Muscle layer of duodenum (tissue), 2 donors: ENCODE measurements at regions not wholly inside any gene's neighbourhood (a gene's known extent, or its start where the extent isn't known, plus 50 kb on each side); places are given as distances from the start of the nearest gene placed in this dataset.
"Not testable (repeated sequence)": the region's sequence is repeated elsewhere in the genome, so short reads cannot be mapped to it uniquely, and the experiment has no call there.

Experiments
- H3K27ac ChIP-seq: one replicate; pipeline ENCODE4 v1.7.0; 2013; ENCODE audit warnings: mild to moderate bottlenecking, low read length
- H3K27me3 ChIP-seq: one replicate; pipeline ENCODE4 v1.7.0; 2013; ENCODE audit warnings: low read depth, mild to moderate bottlenecking, control low read depth, low read length
- H3K36me3 ChIP-seq, 2 donors: one replicate each; pipeline ENCODE4 v1.7.0; 2013; ENCODE audit warnings: low read length in 2 of 2, control low read depth in 1 of 2, mild to moderate bottlenecking in 1 of 2; ENCODE audit not compliant: insufficient read depth in 2 of 2, control insufficient read depth in 1 of 2
- H3K4me1 ChIP-seq, 2 donors: one replicate each; pipeline ENCODE4 v1.7.0; 2013; ENCODE audit warnings: low read length in 2 of 2, mild to moderate bottlenecking in 2 of 2, control low read depth in 1 of 2, moderate library complexity in 1 of 2; ENCODE audit not compliant: insufficient read depth in 2 of 2, control insufficient read depth in 1 of 2
- H3K4me3 ChIP-seq, 2 donors: one replicate each; pipeline ENCODE4 v1.7.0; 2013; ENCODE audit warnings: low read length in 2 of 2, low read depth in 1 of 2, mild to moderate bottlenecking in 1 of 2
- H3K9me3 ChIP-seq, 2 donors: one replicate each; pipeline ENCODE4 v1.7.0; 2013; ENCODE audit warnings: low read length in 2 of 2, control low read depth in 1 of 2, mild to moderate bottlenecking in 1 of 2; ENCODE audit not compliant: control insufficient read depth in 1 of 2
- donor health status: healthy.

DNA sequence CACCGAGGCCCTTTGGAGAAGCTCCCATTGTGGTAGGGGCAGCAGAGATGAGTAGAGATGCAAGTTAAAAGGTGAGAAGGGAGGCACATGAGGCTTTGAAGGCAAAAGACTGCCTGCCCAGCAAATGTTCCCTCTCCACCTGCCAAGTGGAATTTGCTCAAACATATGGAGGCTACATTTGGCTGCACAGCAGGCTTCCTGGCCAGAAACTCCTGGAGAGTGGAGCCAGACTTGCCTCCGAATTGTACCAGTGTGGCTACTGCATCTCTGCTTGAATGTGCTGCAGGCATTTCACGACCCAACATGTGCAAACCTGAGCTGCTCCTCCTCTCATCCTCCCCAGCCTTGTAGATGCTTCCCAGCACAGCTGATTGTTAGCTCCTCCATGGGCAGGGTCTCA is 229.2 kb downstream of the ZNF621 start:
- Histone ChIP-seq H3K27me3 (no peaks in the 10 kb centered on the region), H3K27ac (no peak overlapping the region), H3K4me1 (no peaks in the 10 kb centered on the region), H3K4me3 (no peak overlapping the region), H3K36me3 (no peaks in the 10 kb centered on the region), H3K9me3 (no peaks in the 10 kb centered on the region)

- Histone ChIP-seq H3K4me3 (no peak overlapping the region), H3K27me3 (no peaks in the 10 kb centered on the region), H3K36me3 (no peaks in the 10 kb centered on the region), H3K27ac (no peak overlapping the region), H3K9me3 (no peaks in the 10 kb centered on the region), H3K4me1 (no peaks in the 10 kb centered on the region)
These were observed 230.2 kb downstream of the ZNF621 start for GRCh38 chr3:40754994-40755393.

DNA sequence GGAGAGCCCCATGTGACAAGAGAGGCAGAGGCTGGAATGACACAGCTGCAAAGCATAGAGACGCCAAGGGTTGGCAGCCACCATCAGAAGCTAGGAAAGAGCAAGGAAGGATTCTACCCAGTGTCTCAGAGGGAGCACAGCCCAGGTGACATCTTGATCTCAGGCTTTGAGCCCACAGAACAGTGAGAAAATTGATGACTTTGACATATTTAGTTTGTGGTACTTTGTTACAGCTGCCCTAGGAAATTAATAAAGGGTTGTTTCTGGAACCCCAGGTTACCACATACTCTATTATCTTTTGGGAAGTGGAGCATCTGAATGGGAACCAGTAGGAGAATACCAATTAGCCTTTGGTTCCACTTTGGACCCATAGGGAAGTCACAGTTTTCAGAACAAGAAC is 231.7 kb downstream of the ZNF621 start:
- Histone ChIP-seq H3K9me3 (no peaks in the 10 kb centered on the region), H3K27me3 (no peaks in the 10 kb centered on the region), H3K4me3 (no peak overlapping the region), H3K4me1 (no peaks in the 10 kb centered on the region), H3K36me3 (no peaks in the 10 kb centered on the region), H3K27ac (no peak overlapping the region)

- not testable (repeated sequence) for H3K9me3 ChIP-seq, H3K4me3 ChIP-seq, H3K27me3 ChIP-seq, H3K27ac ChIP-seq, H3K36me3 ChIP-seq, H3K4me1 ChIP-seq
These were observed 238.0 kb downstream of the ZNF621 start for GRCh38 chr3:40762771-40763170.

DNA sequence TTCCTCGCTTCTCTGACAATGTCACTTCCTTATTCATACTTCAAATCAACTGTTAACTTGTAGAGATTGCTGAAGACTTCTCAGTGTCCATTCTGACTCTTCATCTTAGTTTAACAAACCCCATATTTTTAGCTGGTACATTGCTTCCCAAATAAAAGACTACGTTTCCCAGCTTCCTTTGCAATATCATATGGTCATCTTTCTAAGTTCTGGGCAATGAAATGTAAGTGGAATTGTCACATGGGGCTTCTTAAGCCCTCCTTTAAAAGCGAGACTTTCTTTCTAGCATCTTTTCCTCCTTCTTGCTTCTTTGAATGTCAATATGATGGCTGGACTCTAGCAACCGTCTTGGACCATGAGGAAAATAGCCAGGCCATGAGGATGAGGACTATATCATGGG is 239.0 kb downstream of the ZNF621 start:
- no peak overlapping the region for H3K4me3 ChIP-seq
- no peaks in the 10 kb centered on the region for H3K36me3 ChIP-seq
- no peaks in the 10 kb centered on the region for H3K27me3 ChIP-seq
- H3K9me3 ChIP-seq: peaks cover 0 to 2% of the 10 kb centered on the region in 2 donors
- no peaks in the 10 kb centered on the region for H3K4me1 ChIP-seq
- H3K27ac ChIP-seq: no peak overlapping the region

DNA sequence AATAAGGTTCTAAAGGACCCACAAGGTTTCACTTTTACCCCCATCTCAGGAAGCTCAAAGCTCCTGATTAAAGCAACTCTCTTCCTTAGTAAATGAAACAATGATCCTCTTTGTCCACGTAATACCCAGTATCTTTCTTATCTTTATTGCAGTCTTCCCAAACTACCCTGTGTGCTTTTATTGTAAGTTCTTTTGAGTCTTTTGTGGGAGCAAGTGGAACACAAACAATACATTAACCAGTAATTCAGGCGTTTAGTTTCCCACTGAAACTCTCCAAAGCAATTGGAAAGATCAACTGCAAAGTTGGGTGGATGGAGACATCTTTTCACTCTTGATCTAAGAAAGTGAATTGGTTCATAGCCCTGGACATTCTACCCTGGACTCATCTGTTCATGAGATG is 240.0 kb downstream of the ZNF621 start:
- no peak overlapping the region for H3K4me3 ChIP-seq
- H3K27me3 ChIP-seq: no peaks in the 10 kb centered on the region
- H3K36me3 ChIP-seq: no peaks in the 10 kb centered on the region
- peaks cover 0 to 2% of the 10 kb centered on the region in 2 donors for H3K9me3 ChIP-seq
- no peaks in the 10 kb centered on the region for H3K4me1 ChIP-seq
- H3K27ac ChIP-seq: no peak overlapping the region

DNA sequence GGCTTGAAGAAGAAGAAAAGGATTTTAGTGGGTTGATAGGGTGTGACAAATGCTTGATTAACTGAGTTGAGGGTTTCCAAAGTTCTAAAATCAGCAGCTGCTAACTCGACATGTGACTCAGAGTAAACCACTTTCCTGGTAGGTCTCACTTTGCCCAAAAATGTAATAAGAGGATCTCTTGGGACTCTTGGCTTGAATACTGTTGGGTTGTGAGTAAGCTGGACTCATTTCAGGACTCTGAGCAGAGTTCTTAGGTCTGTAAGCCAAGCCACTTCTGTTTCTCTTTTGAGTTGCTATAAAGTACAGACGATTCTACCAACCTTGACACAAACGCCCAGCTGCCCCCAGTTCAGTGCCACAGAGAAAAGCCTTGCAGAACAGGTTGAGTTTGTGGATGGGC is 241.1 kb downstream of the ZNF621 start:
- Histone ChIP-seq H3K36me3 (no peaks in the 10 kb centered on the region), H3K4me3 (no peak overlapping the region), H3K9me3 (peaks cover 0 to 2% of the 10 kb centered on the region in 2 donors), H3K27ac (no peak overlapping the region), H3K27me3 (no peaks in the 10 kb centered on the region), H3K4me1 (no peaks in the 10 kb centered on the region)

GRCh38 chr3:40766396-40766795 is 241.6 kb downstream of the ZNF621 start:
- H3K4me1 ChIP-seq: no peaks in the 10 kb centered on the region
- peaks cover 0 to 2% of the 10 kb centered on the region in 2 donors for H3K9me3 ChIP-seq
- no peaks in the 10 kb centered on the region for H3K36me3 ChIP-seq
- no peak overlapping the region for H3K4me3 ChIP-seq
- H3K27me3 ChIP-seq: no peaks in the 10 kb centered on the region
- H3K27ac ChIP-seq: no peak overlapping the region

DNA sequence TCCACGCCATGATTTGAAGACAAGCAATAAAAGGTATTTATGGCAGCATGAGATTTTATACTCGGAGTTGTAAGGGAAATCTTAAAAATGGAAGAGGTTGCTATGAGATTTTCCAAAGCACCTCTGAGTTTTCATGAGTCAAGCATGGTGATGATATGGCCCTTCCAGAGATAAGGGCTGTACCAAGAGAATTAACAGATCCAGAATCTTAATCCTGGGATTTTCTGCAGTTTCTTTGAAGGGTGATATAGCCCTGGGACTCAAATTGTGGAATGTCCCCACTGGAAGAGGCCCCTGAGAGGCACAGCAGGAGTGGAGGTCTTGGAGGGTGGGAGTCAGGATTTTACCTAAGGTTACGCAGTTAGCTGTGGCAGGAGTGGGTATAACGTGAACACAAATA is 243.3 kb downstream of the ZNF621 start:
- H3K9me3 ChIP-seq: no peaks in the 10 kb centered on the region
- H3K27me3 ChIP-seq: no peaks in the 10 kb centered on the region
- H3K4me1 ChIP-seq: no peaks in the 10 kb centered on the region

GRCh38 chr3:40768536-40768935 is 243.8 kb downstream of the ZNF621 start:
- H3K27me3 ChIP-seq: no peaks in the 10 kb centered on the region
- H3K9me3 ChIP-seq: no peaks in the 10 kb centered on the region
- no peak overlapping the region for H3K27ac ChIP-seq
- H3K4me3 ChIP-seq: no peak overlapping the region
- no peaks in the 10 kb centered on the region for H3K36me3 ChIP-seq
- H3K4me1 ChIP-seq: no peaks in the 10 kb centered on the region

More for the DNA sequence above, 243.3 kb downstream of the ZNF621 start:
- Histone ChIP-seq H3K27ac (no peak overlapping the region), H3K36me3 (no peaks in the 10 kb centered on the region), H3K4me3 (no peak overlapping the region)

DNA sequence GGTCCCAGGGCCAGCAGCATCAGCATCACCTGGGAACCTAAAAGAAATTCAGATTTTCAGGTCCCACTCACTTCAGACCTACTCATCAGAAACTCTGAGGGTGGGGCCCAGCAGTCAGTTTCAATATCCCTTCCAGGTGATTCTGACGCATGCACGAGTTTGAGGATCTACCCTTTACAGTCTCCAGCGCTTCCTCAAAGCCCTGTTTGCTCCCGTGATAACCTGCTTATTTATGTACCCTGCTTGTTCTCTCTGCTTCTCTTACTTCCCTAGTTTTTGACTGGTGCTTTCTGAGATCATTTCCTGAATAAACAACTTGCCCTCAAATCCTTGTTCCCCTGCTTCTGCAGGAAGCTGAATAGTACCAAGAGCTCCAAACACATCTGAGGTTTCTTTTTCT is 245.3 kb downstream of the ZNF621 start:
- no peaks in the 10 kb centered on the region for H3K36me3 ChIP-seq
- H3K4me3 ChIP-seq: no peak overlapping the region
- no peaks in the 10 kb centered on the region for H3K27me3 ChIP-seq
- H3K27ac ChIP-seq: no peak overlapping the region
- no peaks in the 10 kb centered on the region for H3K4me1 ChIP-seq
- no peaks in the 10 kb centered on the region for H3K9me3 ChIP-seq

DNA sequence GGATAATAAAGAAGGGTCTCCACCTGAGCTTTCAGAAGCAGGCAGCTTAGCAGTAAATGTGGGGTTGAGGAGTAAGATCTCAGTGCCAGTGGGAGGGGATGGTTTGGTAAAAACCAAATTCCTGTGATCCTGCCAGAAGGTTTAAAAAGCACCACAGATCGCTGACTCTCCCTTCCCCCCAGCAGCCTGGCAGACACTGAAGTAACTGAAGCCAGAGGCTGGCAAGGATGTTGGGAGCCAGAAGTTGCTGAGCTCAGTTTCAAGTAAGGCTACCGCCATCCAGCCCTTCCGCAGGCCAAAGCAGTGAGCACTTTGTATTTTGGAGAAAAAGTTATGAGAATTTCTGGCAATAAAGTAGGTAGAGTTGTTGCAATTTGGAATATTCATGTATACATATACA is 246.4 kb downstream of the ZNF621 start:
- Histone ChIP-seq H3K27ac (no peak overlapping the region), H3K9me3 (no peaks in the 10 kb centered on the region), H3K4me1 (no peaks in the 10 kb centered on the region), H3K36me3 (no peaks in the 10 kb centered on the region), H3K27me3 (no peaks in the 10 kb centered on the region), H3K4me3 (no peak overlapping the region)
